ENCODE measurements at regions not wholly inside any gene's neighbourhood (a gene's known extent, or its start where the extent isn't known, plus 50 kb on each side); places are given as distances from the start of the nearest gene placed in this dataset.

GRCh38 chr5:4093236-4093635 is 497.6 kb downstream of the IRX1 start:
- no peak overlapping the region for H3K9ac ChIP-seq (replicated peaks; ENCODE audit: extremely low read depth, insufficient read depth, low read length)
- H3K27ac ChIP-seq (ENCODE audit: insufficient read depth, low read depth, low read length) = no peak overlapping the region
- no peak overlapping the region for H3K4me2 ChIP-seq (ENCODE audit: insufficient read depth, low read length)
- no peaks in the 10 kb centered on the region for H3K36me3 ChIP-seq (ENCODE audit: control insufficient read depth in 2 of 2, extremely low read depth in 1 of 2, insufficient read depth in 2 of 2, low read length in 2 of 2)
- FAIRE-seq (no peak), DNase-seq (ENCODE audit: low read depth, low spot score) (no peak)
- TF ChIP-seq MYC (IDR thresholded peaks at IDR 0.05; ENCODE audit: low read depth, low read length) (no peak), POLR2A (IDR thresholded peaks at IDR 0.05; ENCODE audit: low read depth, low read length) (no peak), EZH2 (IDR thresholded peaks at IDR 0.05; ENCODE audit: borderline replicate concordance, low read depth, low read length, severe bottlenecking) (no peak), POLR2AphosphoS5 (IDR thresholded peaks at IDR 0.05; ENCODE audit: insufficient read depth, low read depth, low read length) (no peak), FOS (IDR thresholded peaks at IDR 0.05; ENCODE audit: borderline replicate concordance, insufficient read depth, low read length) (no peak), JUN (IDR thresholded peaks at IDR 0.05; ENCODE audit: borderline replicate concordance, insufficient read depth, insufficient read length, low read depth) (no peak)
- ChIA-PET POLR2A (no interaction called here), CTCF (no interaction called here)
- intact Hi-C loops (cut with micrococcal nuclease) (no loop called here), dilution Hi-C loops (cut with MboI; ENCODE audit: extremely low pct_ligation_motif_present, low sequenced_read_pairs) (no loop called here)
- BruUV-seq (replicated peaks) = no TSS peak
- no peak overlapping the region for H3K4me3 ChIP-seq (replicated peaks in 1 of 3; ENCODE audit: insufficient read depth in 1 of 3, low read depth in 1 of 3, low read length in 3 of 3)
- H3K27me3 ChIP-seq (ENCODE audit: control insufficient read depth in 2 of 2, insufficient read depth in 2 of 2, low read length in 2 of 2) = no peaks in the 10 kb centered on the region
- no peaks in the 10 kb centered on the region for H3K9me1 ChIP-seq (replicated peaks; ENCODE audit: control insufficient read depth, extremely low read depth, insufficient read depth, low read length)
- no peaks in the 10 kb centered on the region for H3K79me2 ChIP-seq (ENCODE audit: control insufficient read depth, insufficient read depth, low read length)
- no peaks in the 10 kb centered on the region for H3K4me1 ChIP-seq (ENCODE audit: control insufficient read depth, extremely low read depth, insufficient read depth, low read length)
- H4K20me1 ChIP-seq (replicated peaks; ENCODE audit: control insufficient read depth, extremely low read depth, insufficient read depth, low read length) = no peaks in the 10 kb centered on the region
- no peak overlapping the region for H2AFZ ChIP-seq (ENCODE audit: low read depth, low read length)
- no peaks in the 10 kb centered on the region for H3K9me3 ChIP-seq (replicated peaks; ENCODE audit: control insufficient read depth, insufficient read depth, low read length)

DNA sequence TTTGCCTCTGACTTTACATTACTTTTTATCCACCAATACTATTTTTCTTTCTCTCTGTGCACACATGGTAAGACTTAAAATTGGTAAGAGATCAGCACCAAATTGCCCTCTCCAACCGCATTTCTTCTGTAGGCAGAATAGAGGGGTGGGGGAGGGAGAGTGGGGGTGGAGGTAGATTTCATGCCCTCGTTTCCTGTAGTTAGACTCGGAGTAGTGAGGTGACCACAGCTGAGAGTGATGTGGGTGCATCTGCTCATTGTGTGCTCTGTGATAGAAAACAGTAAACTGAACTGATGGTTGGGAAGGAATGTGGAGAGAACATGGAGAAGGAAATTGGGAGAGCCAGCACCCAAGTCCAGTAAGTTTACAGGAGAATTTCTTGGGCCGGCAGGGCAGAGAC is 498.3 kb downstream of the IRX1 start:
- no peaks in the 10 kb centered on the region for H4K20me1 ChIP-seq (replicated peaks; ENCODE audit: control insufficient read depth, extremely low read depth, insufficient read depth, low read length)
- ChIA-PET POLR2A (no interaction called here), CTCF (no interaction called here)
- no peak overlapping the region for H3K9ac ChIP-seq (replicated peaks; ENCODE audit: extremely low read depth, insufficient read depth, low read length)
- H3K4me2 ChIP-seq (ENCODE audit: insufficient read depth, low read length) = no peak overlapping the region
- TF ChIP-seq MYC (IDR thresholded peaks at IDR 0.05; ENCODE audit: low read depth, low read length) (no peak), FOS (IDR thresholded peaks at IDR 0.05; ENCODE audit: borderline replicate concordance, insufficient read depth, low read length) (no peak), POLR2A (IDR thresholded peaks at IDR 0.05; ENCODE audit: low read depth, low read length) (no peak), EZH2 (IDR thresholded peaks at IDR 0.05; ENCODE audit: borderline replicate concordance, low read depth, low read length, severe bottlenecking) (no peak), POLR2AphosphoS5 (IDR thresholded peaks at IDR 0.05; ENCODE audit: insufficient read depth, low read depth, low read length) (no peak)
- TF ChIP-seq, protein P1, sequence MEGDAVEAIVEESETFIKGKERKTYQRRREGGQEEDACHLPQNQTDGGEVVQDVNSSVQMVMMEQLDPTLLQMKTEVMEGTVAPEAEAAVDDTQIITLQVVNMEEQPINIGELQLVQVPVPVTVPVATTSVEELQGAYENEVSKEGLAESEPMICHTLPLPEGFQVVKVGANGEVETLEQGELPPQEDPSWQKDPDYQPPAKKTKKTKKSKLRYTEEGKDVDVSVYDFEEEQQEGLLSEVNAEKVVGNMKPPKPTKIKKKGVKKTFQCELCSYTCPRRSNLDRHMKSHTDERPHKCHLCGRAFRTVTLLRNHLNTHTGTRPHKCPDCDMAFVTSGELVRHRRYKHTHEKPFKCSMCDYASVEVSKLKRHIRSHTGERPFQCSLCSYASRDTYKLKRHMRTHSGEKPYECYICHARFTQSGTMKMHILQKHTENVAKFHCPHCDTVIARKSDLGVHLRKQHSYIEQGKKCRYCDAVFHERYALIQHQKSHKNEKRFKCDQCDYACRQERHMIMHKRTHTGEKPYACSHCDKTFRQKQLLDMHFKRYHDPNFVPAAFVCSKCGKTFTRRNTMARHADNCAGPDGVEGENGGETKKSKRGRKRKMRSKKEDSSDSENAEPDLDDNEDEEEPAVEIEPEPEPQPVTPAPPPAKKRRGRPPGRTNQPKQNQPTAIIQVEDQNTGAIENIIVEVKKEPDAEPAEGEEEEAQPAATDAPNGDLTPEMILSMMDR (IDR thresholded peaks at IDR 0.05; ENCODE audit: extremely low read depth in 1 of 2, insufficient read depth in 1 of 2, low read depth in 1 of 2, low read length in 2 of 2) = no peak
- H3K4me1 ChIP-seq (ENCODE audit: control insufficient read depth, extremely low read depth, insufficient read depth, low read length) = no peaks in the 10 kb centered on the region
- dilution Hi-C loops (cut with MboI; ENCODE audit: extremely low pct_ligation_motif_present, low sequenced_read_pairs) (no loop called here), intact Hi-C loops (cut with micrococcal nuclease) (no loop called here)
- no peaks in the 10 kb centered on the region for H3K9me3 ChIP-seq (replicated peaks; ENCODE audit: control insufficient read depth, insufficient read depth, low read length)
- H3K4me3 ChIP-seq (replicated peaks in 1 of 3; ENCODE audit: insufficient read depth in 1 of 3, low read depth in 1 of 3, low read length in 3 of 3) = no peak overlapping the region
- no peak overlapping the region for H2AFZ ChIP-seq (ENCODE audit: low read depth, low read length)
- H3K27me3 ChIP-seq (ENCODE audit: control insufficient read depth in 2 of 2, insufficient read depth in 2 of 2, low read length in 2 of 2) = no peaks in the 10 kb centered on the region
- BruUV-seq (replicated peaks) = no TSS peak
- H3K27ac ChIP-seq (ENCODE audit: insufficient read depth, low read depth, low read length) = no peak overlapping the region
- DNase-seq (ENCODE audit: low read depth, low spot score) = no peak
- no peaks in the 10 kb centered on the region for H3K79me2 ChIP-seq (ENCODE audit: control insufficient read depth, insufficient read depth, low read length)
- H3K9me1 ChIP-seq (replicated peaks; ENCODE audit: control insufficient read depth, extremely low read depth, insufficient read depth, low read length) = no peaks in the 10 kb centered on the region
- no peak for FAIRE-seq
- no peaks in the 10 kb centered on the region for H3K36me3 ChIP-seq (ENCODE audit: control insufficient read depth in 2 of 2, extremely low read depth in 1 of 2, insufficient read depth in 2 of 2, low read length in 2 of 2)
